KBM-7 (cell line): ENCODE measurements at regions not wholly inside any gene's neighbourhood (a gene's known extent, or its start where the extent isn't known, plus 50 kb on each side); places are given as distances from the start of the nearest gene placed in this dataset.

Experiments used
- DNase-seq: peaks from one replicate; pipeline ENCODE4 v3.0.0-alpha.2; 2015
- in situ Hi-C: fragments of 300-500 bp; cut with MboI; formaldehyde crosslinking; loops from 2 replicates; pipeline ENCODE4 v1.14.3; 2020; ENCODE audit warnings: low sequenced_read_pairs, low pct_unique_long_range_greater_than_20kb, mixed read lengths

- in situ Hi-C loops, result no loop called here
- no peak for DNase-seq
Measured at GRCh38 chrX:88526385-88526784, 220.6 kb upstream of the CPXCR1 start.

DNA sequence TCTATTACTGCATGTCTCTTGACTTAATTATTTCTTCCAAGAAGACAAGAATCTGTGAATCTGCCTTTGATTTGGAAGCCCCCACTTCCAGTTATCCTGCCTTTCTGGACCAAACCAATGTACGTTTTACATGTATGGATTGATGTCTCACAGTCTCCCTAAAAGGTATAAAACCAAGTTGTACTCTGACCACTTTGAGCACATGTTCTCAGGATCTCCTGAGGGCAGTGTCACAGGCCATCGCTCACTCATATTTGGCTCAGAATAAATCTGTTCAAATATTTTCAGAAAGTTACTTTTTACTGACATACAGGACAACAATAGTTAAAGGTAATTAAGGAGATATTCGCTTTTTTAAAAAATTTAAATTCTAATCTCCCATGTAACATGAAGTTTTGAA is 188.6 kb upstream of the CPXCR1 start:
- in situ Hi-C loops, result no loop called here

GRCh38 chrX:88560673-88561330 is 186.2 kb upstream of the CPXCR1 start:
- in situ Hi-C loops, result no loop called here
- no peak for DNase-seq

More for the DNA sequence above, 188.6 kb upstream of the CPXCR1 start:
- DNase-seq, result no peak

- DNase-seq, result no peak
- in situ Hi-C loops, result no loop called here
Measured at GRCh38 chrX:88584283-88584682, 162.7 kb upstream of the CPXCR1 start.

GRCh38 chrX:88586317-88586716 is 160.7 kb upstream of the CPXCR1 start:
- in situ Hi-C loops, result no loop called here
- no peak for DNase-seq

DNA sequence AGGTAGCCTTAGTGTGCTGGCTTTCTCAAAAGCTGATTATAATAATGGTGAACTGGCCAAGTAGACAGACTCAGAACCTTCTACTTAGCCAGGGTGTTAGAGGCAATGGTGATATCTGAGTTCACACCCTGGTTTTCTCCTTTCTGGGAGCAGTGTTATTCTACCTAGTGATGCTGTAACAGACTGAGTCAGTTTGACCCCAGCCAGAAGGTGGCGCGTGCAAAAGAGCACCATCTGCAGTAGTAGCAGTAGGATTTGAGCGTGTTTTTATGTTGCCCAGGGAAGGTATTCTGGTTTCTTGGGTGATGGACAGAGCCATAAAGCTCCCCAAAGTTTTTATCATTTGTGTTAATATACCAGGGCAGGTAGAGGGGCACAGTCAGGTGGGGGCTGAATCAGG is 143.8 kb upstream of the CPXCR1 start:
- no peak for DNase-seq
- in situ Hi-C loops, result loop anchor here (25.0 kb wide), 1 partner anchor 466 kb away; no protein-coding TSS in a partner anchor

DNA sequence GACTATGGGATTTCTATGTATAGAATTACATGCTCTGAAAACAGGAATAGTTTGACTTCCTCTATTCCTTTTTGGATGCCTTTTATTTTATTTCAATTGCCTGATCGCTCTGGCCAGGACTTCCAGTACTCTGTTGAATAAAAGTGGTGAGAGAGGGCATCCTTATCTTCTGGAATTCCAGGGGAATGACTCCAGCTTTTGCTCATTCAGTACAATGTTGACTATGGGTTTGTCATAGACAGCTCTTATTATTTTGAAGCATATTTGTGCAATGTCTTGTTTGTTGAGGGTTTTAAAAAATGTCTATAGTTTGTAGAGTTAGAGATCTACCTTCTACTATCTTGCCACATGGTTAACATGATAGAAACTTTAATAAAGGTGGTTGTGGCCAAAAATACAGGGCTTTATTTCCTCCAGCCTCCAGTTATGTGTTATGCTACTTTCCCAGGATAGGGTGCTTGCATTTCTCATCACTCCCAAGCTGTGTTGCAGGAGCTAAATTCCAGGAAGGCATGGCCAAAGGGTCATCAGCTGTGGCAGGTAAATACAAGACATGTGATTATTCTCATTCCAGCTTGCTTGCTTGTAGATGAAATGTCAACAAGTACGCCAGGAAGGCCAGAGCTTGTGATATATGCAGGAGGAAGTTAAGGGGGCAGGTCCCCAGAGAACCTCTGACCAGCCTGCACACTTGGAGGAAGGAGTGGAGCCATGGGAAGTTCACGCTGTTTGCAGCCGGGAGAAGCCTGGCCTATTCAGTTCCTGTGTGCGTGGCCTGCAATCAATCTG is 142.4 kb upstream of the CPXCR1 start:
- in situ Hi-C loops, result loop anchor here (25.0 kb wide), 1 partner anchor 467 kb away; no protein-coding TSS in a partner anchor
- peak; percentile 24 for DNase-seq

DNA sequence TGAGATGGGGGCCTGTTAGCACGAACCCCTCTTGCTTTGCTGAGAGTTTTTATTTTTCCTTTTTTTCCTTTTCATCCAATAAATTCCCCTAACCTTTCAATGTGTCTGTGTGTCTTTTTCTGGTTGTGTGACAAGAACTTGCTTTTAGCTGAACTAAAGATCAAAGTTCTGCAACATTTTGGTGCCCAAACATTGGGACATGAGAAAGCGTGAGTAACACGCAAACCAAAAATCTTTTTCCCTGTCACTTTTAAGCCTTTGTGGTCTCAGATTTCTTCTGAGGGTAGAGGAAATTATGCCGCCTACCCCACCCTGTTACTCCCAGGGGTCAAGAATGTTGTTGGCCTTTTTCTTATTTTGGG is 141.8 kb upstream of the CPXCR1 start:
- in situ Hi-C loops, result loop anchor here (25.0 kb wide), 1 partner anchor 468 kb away; no protein-coding TSS in a partner anchor
- no peak for DNase-seq

DNA sequence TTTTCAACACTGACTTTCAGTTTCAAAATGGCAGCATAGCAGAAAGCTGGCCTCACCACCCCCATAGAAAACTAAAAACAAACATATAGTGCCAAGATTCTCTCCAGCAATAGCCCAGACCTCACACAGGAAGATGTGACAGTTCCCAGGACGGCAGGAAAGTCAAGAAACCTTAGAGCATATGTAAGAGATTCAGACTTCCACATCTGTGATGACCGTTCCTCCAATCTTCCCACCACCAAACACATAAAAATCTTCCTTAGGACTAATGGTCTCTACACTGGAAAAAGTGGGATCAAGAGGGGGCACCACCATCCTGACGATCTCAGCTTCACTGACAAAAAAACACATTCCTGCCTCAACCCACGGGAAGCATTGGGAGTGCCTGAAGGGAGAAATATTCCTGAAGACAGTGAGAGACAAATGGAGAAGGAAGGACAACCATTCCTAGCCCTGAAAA is 134.1 kb upstream of the CPXCR1 start:
- in situ Hi-C loops, result loop anchor here (25.0 kb wide), 1 partner anchor 476 kb away; no protein-coding TSS in a partner anchor
- no peak for DNase-seq

DNA sequence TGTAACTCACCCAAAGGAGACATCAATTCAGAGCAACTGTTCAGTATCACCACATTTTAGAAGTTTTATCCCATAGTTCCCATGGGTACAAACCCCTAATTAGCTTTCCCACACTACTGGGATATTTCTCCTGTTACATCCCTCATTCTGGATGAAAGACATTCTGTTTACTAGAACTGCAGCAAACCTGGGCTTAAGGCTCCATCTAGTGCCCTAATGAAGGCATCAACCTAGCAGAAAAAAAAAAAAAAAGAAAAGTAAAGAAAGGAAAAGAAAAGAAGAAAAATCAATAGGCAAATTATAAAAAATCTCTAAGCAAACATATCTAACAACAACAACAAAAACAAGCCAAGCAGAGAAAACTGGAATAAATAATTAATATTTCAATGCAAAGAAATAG is 133.7 kb upstream of the CPXCR1 start:
- DNase-seq, result peak; percentile 59

DNA sequence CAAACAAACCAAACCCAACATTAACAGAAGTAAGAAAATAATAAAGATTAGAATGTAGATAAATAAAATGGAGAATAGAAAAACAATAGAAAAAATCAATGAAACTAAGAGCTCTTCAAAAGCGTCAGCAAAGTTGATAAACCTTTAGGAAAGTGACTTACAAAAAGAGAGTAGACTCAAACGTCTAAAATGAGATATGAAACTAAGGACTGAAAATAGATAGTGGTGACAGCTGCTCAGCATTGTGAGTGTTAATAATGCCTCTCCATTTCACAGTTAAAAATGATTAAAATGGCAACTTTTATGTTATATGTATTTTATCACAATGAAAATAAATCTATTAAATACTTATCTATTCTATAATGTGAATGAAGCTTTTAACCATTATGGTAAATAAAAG is 125.7 kb upstream of the CPXCR1 start:
- in situ Hi-C loops, result loop anchor here (25.0 kb wide), 1 partner anchor 484 kb away; no protein-coding TSS in a partner anchor
- no peak for DNase-seq

More for the DNA sequence above, 133.7 kb upstream of the CPXCR1 start:
- in situ Hi-C loops, result loop anchor here (25.0 kb wide), 1 partner anchor 476 kb away; no protein-coding TSS in a partner anchor

DNA sequence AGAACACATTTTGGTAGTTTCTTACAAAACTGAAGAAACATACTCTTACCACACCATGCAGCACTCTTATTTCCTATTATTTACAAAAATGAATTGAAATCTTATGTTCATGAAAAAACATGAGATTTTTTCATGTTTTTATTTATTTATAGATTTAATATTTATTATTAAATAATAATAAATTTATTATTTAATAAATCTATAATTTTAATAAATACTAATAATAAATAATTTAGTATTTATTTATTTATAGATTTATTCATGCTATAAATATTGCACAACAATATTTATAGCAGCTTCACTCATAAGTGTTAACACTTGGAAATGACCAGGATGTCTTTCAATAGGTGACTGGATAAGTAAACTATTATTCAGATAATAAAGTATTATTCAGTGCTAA is 91.6 kb upstream of the CPXCR1 start:
- in situ Hi-C loops, result no loop called here

DNA sequence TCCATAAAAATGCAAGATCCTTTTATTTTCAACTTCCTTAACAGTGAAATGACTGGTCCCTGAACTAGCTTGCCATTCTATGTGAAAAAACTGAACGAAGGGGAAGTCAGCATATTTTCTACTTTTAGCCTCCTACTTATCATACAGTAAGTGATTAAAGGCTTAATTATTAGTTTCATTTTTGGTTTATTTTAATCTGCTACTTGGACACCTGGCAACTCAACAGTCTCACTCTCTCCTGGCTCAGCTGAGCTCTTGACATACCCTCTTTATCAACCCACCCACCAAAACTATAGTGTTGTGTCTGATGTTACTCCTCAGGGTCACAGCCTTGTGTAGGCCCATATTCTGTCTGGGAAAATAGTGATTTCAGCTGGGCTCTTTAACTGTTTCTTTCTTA is 86.2 kb upstream of the CPXCR1 start:
- no peak for DNase-seq
- in situ Hi-C loops, result no loop called here

More for the DNA sequence above, 91.6 kb upstream of the CPXCR1 start:
- no peak for DNase-seq

- DNase-seq, result no peak
- in situ Hi-C loops, result no loop called here
Measured at GRCh38 chrX:88672261-88672660, 74.8 kb upstream of the CPXCR1 start.
